Large intestine (tissue), 3 donors: ENCODE measurements at regions not wholly inside any gene's neighbourhood (a gene's known extent, or its start where the extent isn't known, plus 50 kb on each side); places are given as distances from the start of the nearest gene placed in this dataset.
"Not testable (repeated sequence)": the region's sequence is repeated elsewhere in the genome, so short reads cannot be mapped to it uniquely, and the experiment has no call there.

Source experiments
- DNase-seq, 2 donors: peaks; one replicate each; pipeline versions ENCODE4 v3.0.0 to v3.0.0-alpha.2; 2013
- H3K27ac ChIP-seq: one replicate; pipeline ENCODE4 v1.5.1; 2013; ENCODE audit warnings: low read length
- H3K27me3 ChIP-seq: 2 replicates; pipeline ENCODE4 v1.6.1; 2013; ENCODE audit warnings: low read length; ENCODE audit not compliant: control insufficient read depth, insufficient read depth
- H3K36me3 ChIP-seq: 2 replicates; pipeline ENCODE4 v1.6.1; 2013; ENCODE audit warnings: low read length; ENCODE audit not compliant: control insufficient read depth, insufficient read depth
- H3K4me1 ChIP-seq: one replicate; pipeline ENCODE4 v1.6.1; 2013; ENCODE audit warnings: low read length; ENCODE audit not compliant: control insufficient read depth, insufficient read depth
- H3K4me3 ChIP-seq: one replicate; pipeline ENCODE4 v1.5.1; 2013; ENCODE audit warnings: low read length
- H3K9me3 ChIP-seq: one replicate; pipeline ENCODE4 v1.6.1; 2013; ENCODE audit warnings: mild to moderate bottlenecking, low read depth, low read length, moderate library complexity; ENCODE audit not compliant: control insufficient read depth
- WGBS: methylation state at CpG from one replicate; pipeline ENCODE4 v1.1.5; 2013; ENCODE audit warnings: low lambda C conversion rate; ENCODE audit not compliant: insufficient coverage; 5-methylcytosine and 5-hydroxymethylcytosine counted together

DNA sequence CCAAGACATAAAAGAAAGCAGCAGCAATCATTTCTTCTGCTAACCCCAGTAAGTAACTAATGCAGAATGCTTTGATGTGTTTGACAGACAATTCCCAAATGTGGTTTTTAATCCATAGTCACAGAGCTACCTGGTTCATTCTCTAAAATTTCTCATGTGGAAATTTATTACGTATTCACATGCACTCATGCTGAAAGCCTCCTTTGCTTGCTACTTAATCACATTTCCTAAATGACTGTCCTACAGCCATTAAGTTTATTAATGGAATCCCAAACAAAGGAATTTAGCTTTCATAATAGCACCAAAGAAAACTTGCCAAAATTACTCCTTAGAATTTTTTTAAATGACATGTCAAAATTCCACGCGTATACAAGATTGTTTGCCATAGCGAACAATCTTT lies 68.6 kb upstream of the MCHR2 start:
- DNase-seq = no peak
- no peak overlapping the region for H3K27ac ChIP-seq
- no peaks in the 10 kb centered on the region for H3K27me3 ChIP-seq
- H3K36me3 ChIP-seq = no peaks in the 10 kb centered on the region
- WGBS = 89% methylated on average over 3 of the region's 4 CpGs
- H3K4me1 ChIP-seq = no peaks in the 10 kb centered on the region
- H3K9me3 ChIP-seq = no peaks in the 10 kb centered on the region
- no peak overlapping the region for H3K4me3 ChIP-seq

DNA sequence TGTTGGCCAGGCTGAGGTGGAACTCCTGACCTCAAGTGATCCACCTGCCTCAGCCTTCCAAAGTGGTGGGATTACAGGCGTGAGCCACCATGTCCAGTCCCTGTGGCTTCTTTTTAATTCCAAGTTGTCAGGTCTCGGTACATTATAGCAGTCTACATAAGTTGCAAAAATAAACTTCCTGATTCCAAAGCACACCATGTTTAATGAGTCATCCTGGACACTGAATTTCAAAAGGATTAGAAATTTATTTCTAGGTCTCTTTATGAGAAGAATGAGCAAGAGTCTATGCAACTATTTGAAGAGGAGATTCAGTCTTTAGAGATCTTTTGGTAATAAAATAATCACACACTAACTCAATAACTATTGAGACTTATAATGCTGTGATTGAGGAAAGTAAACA lies 63.9 kb upstream of the MCHR2 start:
- Histone ChIP-seq H3K27ac (no peak overlapping the region), H3K27me3 (no peaks in the 10 kb centered on the region), H3K4me3 (no peak overlapping the region), H3K9me3 (no peaks in the 10 kb centered on the region), H3K36me3 (no peaks in the 10 kb centered on the region), H3K4me1 (no peaks in the 10 kb centered on the region)
- WGBS = 100% methylated on average over 1 of the region's 2 CpGs
- DNase-seq = no peak

DNA sequence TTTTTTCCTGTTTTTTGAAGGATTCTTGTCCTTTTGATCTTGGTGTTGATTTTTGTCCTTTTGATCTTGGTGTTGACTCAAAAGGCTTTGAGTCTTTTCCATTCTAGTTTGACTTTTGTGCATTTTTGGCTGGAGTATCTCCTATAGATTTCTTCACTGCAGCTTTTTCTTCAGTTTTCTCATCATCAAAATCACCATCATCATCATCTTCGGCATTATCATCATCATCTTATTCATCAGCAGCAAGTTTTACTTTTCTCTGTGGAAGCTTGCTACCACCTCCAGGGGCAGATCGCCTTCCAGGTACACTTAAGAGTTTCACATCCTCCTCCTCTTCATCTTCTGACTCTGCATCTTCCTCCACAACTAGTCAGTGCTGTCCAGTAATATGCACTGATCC lies 56.5 kb upstream of the MCHR2 start:
- no peaks in the 10 kb centered on the region for H3K36me3 ChIP-seq
- no peaks in the 10 kb centered on the region for H3K4me1 ChIP-seq
- no peak overlapping the region for H3K27ac ChIP-seq
- no peak for DNase-seq
- 96% methylated on average over 2 of the region's 2 CpGs for WGBS
- H3K27me3 ChIP-seq = no peaks in the 10 kb centered on the region
- no peaks in the 10 kb centered on the region for H3K9me3 ChIP-seq
- H3K4me3 ChIP-seq = no peak overlapping the region

DNA sequence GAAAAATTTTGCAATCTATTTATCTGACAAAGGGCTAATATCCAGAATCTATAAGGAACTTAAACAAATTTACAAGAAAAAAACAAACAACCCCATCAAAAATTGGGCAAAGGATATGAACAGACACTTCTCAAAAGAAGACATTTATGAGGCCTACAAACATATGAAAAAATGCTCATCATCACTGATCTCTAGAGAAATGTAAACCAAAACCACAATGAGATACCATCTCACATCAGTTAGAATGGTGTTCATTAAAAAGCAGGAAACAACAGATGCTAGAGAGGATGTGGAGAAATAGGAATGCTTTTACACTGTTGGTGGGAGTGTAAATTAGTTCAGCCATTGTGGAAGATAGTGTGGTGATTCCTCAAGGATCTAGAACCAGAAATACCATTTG lies 49.9 kb upstream of the MCHR2 start:
- not testable (repeated sequence) for H3K4me1 ChIP-seq, H3K27ac ChIP-seq, H3K27me3 ChIP-seq, H3K4me3 ChIP-seq, H3K9me3 ChIP-seq, H3K36me3 ChIP-seq, DNase-seq
